SJCRH30 (cell line): ENCODE measurements at regions not wholly inside any gene's neighbourhood (a gene's known extent, or its start where the extent isn't known, plus 50 kb on each side); places are given as distances from the start of the nearest gene placed in this dataset.

Experiments
- DNase-seq, 2 experiments: peaks; one replicate each; pipeline ENCODE4 v3.0.0-alpha.2; 2015 to 2020
- H3K27ac ChIP-seq: fragments of 250-450 bp; sonication (Bioruptor Pico); 2 replicates; pipeline ENCODE4 v1.5.1; 2020; ENCODE audit warnings: mild to moderate bottlenecking, moderate library complexity
- H3K27me3 ChIP-seq: fragments of 250-450 bp; sonication (Bioruptor Pico); 2 replicates; pipeline ENCODE4 v1.5.1; 2020; ENCODE audit warnings: mild to moderate bottlenecking, moderate library complexity
- H3K36me3 ChIP-seq: fragments of 250-450 bp; sonication (Bioruptor Pico); 2 replicates; pipeline ENCODE4 v1.5.1; 2020; ENCODE audit warnings: mild to moderate bottlenecking, moderate library complexity
- H3K4me1 ChIP-seq: fragments of 250-450 bp; sonication (Bioruptor Pico); 2 replicates; pipeline ENCODE4 v1.5.1; 2020; ENCODE audit warnings: mild to moderate bottlenecking, moderate library complexity
- H3K4me3 ChIP-seq: fragments of 250-450 bp; sonication (Bioruptor Pico); 2 replicates; pipeline ENCODE4 v1.5.1; 2020; ENCODE audit warnings: mild to moderate bottlenecking, moderate library complexity
- H3K9me3 ChIP-seq: fragments of 250-450 bp; sonication (Bioruptor Pico); replicated peaks from 2 replicates; pipeline ENCODE4 v1.5.1; 2020; ENCODE audit warnings: mild to moderate bottlenecking, moderate library complexity

- Histone ChIP-seq H3K27me3 (no peaks in the 10 kb centered on the region), H3K4me1 (peaks cover 8% of the 10 kb centered on the region), H3K9me3 (no peaks in the 10 kb centered on the region), H3K27ac (no peak overlapping the region), H3K36me3 (no peaks in the 10 kb centered on the region), H3K4me3 (no peak overlapping the region)
- no peak for DNase-seq
Measured at GRCh38 chr3:66885326-66886000, 112.6 kb upstream of the KBTBD8 start.

- peak overlapping the region; percentile 59 for H3K27ac ChIP-seq
- peak; percentile 30 to 61 for DNase-seq
- no peaks in the 10 kb centered on the region for H3K9me3 ChIP-seq
- peaks cover 8% of the 10 kb centered on the region for H3K4me1 ChIP-seq
- H3K36me3 ChIP-seq: no peaks in the 10 kb centered on the region
- no peaks in the 10 kb centered on the region for H3K27me3 ChIP-seq
- peak overlapping the region; percentile 29 for H3K4me3 ChIP-seq
Measured at GRCh38 chr3:66889750-66890494, 108.2 kb upstream of the KBTBD8 start.

- H3K9me3 ChIP-seq: no peaks in the 10 kb centered on the region
Measured at GRCh38 chr3:66898155-66898554, 100.0 kb upstream of the KBTBD8 start.

GRCh38 chr3:66904336-66904735, 93.8 kb upstream of the KBTBD8 start:
- Histone ChIP-seq H3K27me3 (no peaks in the 10 kb centered on the region), H3K9me3 (no peaks in the 10 kb centered on the region), H3K27ac (no peak overlapping the region), H3K4me1 (peaks cover 15% of the 10 kb centered on the region), H3K36me3 (no peaks in the 10 kb centered on the region), H3K4me3 (no peak overlapping the region)
- no peak for DNase-seq

More at GRCh38 chr3:66898155-66898554, 100.0 kb upstream of the KBTBD8 start:
- no peak overlapping the region for H3K27ac ChIP-seq
- no peaks in the 10 kb centered on the region for H3K36me3 ChIP-seq
- H3K27me3 ChIP-seq: no peaks in the 10 kb centered on the region
- no peak overlapping the region for H3K4me3 ChIP-seq
- no peak for DNase-seq
- H3K4me1 ChIP-seq: no peaks in the 10 kb centered on the region

- DNase-seq: no peak
- H3K27ac ChIP-seq: no peak overlapping the region
Measured at GRCh38 chr3:66904831-66905493, 93.1 kb upstream of the KBTBD8 start.

GRCh38 chr3:66907136-66907535, 91.0 kb upstream of the KBTBD8 start:
- H3K9me3 ChIP-seq: no peaks in the 10 kb centered on the region
- no peaks in the 10 kb centered on the region for H3K36me3 ChIP-seq
- H3K4me1 ChIP-seq: peaks cover 20% of the 10 kb centered on the region
- H3K4me3 ChIP-seq: no peak overlapping the region
- H3K27ac ChIP-seq: peak overlapping the region; percentile 82
- DNase-seq: peak in 1 of 2 experiments; percentile 41
- H3K27me3 ChIP-seq: no peaks in the 10 kb centered on the region

More at GRCh38 chr3:66904831-66905493, 93.1 kb upstream of the KBTBD8 start:
- no peaks in the 10 kb centered on the region for H3K9me3 ChIP-seq
- no peak overlapping the region for H3K4me3 ChIP-seq
- no peaks in the 10 kb centered on the region for H3K27me3 ChIP-seq
- H3K4me1 ChIP-seq: peaks cover 20% of the 10 kb centered on the region
- no peaks in the 10 kb centered on the region for H3K36me3 ChIP-seq

- no peak overlapping the region for H3K4me3 ChIP-seq
- peaks cover 20% of the 10 kb centered on the region for H3K4me1 ChIP-seq
- peak overlapping the region; percentile 18; the same call in 1 of the 2 replicates for H3K27ac ChIP-seq
- no peaks in the 10 kb centered on the region for H3K27me3 ChIP-seq
- H3K36me3 ChIP-seq: no peaks in the 10 kb centered on the region
- H3K9me3 ChIP-seq: no peaks in the 10 kb centered on the region
- peak in 1 of 2 experiments; percentile 45 for DNase-seq
Measured at GRCh38 chr3:66910266-66911055, 87.6 kb upstream of the KBTBD8 start.

GRCh38 chr3:66912306-66912705, 85.8 kb upstream of the KBTBD8 start:
- DNase-seq: no peak
- H3K9me3 ChIP-seq: no peaks in the 10 kb centered on the region
- no peaks in the 10 kb centered on the region for H3K27me3 ChIP-seq
- peaks cover 13% of the 10 kb centered on the region; the same call in 1 of the 2 replicates for H3K4me1 ChIP-seq
- H3K36me3 ChIP-seq: no peaks in the 10 kb centered on the region
- H3K4me3 ChIP-seq: no peak overlapping the region
- H3K27ac ChIP-seq: no peak overlapping the region

- no peak overlapping the region for H3K27ac ChIP-seq
- no peak for DNase-seq
- no peaks in the 10 kb centered on the region for H3K27me3 ChIP-seq
- no peaks in the 10 kb centered on the region for H3K36me3 ChIP-seq
- H3K4me1 ChIP-seq: no peaks in the 10 kb centered on the region
- H3K4me3 ChIP-seq: no peak overlapping the region
- no peaks in the 10 kb centered on the region for H3K9me3 ChIP-seq
Measured at GRCh38 chr3:66922058-66922457, 76.0 kb upstream of the KBTBD8 start.

GRCh38 chr3:66923969-66924368, 74.1 kb upstream of the KBTBD8 start:
- H3K9me3 ChIP-seq: no peaks in the 10 kb centered on the region
- no peak for DNase-seq
- no peak overlapping the region for H3K4me3 ChIP-seq
- no peaks in the 10 kb centered on the region for H3K27me3 ChIP-seq
- no peaks in the 10 kb centered on the region for H3K4me1 ChIP-seq
- no peaks in the 10 kb centered on the region for H3K36me3 ChIP-seq
- no peak overlapping the region for H3K27ac ChIP-seq

GRCh38 chr3:66928252-66928651, 69.9 kb upstream of the KBTBD8 start:
- Histone ChIP-seq H3K4me3 (no peak overlapping the region), H3K9me3 (no peaks in the 10 kb centered on the region), H3K36me3 (no peaks in the 10 kb centered on the region), H3K4me1 (no peaks in the 10 kb centered on the region), H3K27me3 (no peaks in the 10 kb centered on the region), H3K27ac (no peak overlapping the region)
- DNase-seq: no peak

- no peaks in the 10 kb centered on the region for H3K36me3 ChIP-seq
- no peak overlapping the region for H3K4me3 ChIP-seq
- no peak for DNase-seq
- no peaks in the 10 kb centered on the region for H3K27me3 ChIP-seq
- no peaks in the 10 kb centered on the region for H3K4me1 ChIP-seq
- no peaks in the 10 kb centered on the region for H3K9me3 ChIP-seq
- H3K27ac ChIP-seq: no peak overlapping the region
Measured at GRCh38 chr3:66931291-66931690, 66.8 kb upstream of the KBTBD8 start.

GRCh38 chr3:66931699-66932098, 66.4 kb upstream of the KBTBD8 start:
- no peak overlapping the region for H3K27ac ChIP-seq
- no peaks in the 10 kb centered on the region for H3K4me1 ChIP-seq
- no peak overlapping the region for H3K4me3 ChIP-seq
- no peaks in the 10 kb centered on the region for H3K27me3 ChIP-seq
- no peaks in the 10 kb centered on the region for H3K36me3 ChIP-seq
- DNase-seq: no peak
- no peaks in the 10 kb centered on the region for H3K9me3 ChIP-seq

GRCh38 chr3:66933233-66933632, 64.9 kb upstream of the KBTBD8 start:
- no peak for DNase-seq
- Histone ChIP-seq H3K9me3 (no peaks in the 10 kb centered on the region), H3K4me3 (no peak overlapping the region), H3K27me3 (no peaks in the 10 kb centered on the region), H3K36me3 (no peaks in the 10 kb centered on the region), H3K4me1 (no peaks in the 10 kb centered on the region), H3K27ac (no peak overlapping the region)
